ENCODE measurements at regions not wholly inside any gene's neighbourhood (a gene's known extent, or its start where the extent isn't known, plus 50 kb on each side); places are given as distances from the start of the nearest gene placed in this dataset.

DNA sequence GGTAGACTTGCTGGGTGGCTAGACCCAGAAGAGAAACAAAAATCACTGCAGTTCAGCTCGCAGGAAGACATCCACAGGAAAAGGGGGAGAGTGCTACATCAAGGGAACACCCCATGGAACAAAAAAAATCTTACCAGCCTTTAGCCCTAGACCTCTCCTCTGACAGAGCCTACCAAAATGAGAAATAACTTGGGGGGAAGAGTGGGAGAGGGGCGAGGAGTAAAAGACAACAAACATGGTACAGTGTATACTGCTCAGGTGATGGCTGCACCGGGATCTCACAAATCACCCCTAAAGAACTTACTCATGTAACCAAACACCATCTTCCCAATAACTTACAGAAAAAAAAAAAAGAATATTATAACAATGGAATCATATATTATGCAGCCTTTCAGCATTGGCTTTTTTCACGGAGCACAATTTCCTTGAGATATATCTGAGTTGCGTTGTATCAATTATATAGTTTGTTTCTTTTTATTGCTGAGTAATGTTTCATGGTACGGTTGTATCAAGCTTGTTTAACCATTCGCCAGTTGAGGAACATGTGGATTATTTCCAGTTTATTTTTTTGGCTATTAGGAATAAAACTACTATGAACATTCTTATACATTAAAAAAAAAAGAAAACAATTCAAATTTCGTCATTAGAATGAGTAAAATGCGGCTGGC, 90.9 kb downstream of the ZNF280B start:
- no peak for DNase-seq

- DNase-seq: no peak
Observed at GRCh38 chr22:22418163-22418549, 90.4 kb downstream of the ZNF280B start.

DNA sequence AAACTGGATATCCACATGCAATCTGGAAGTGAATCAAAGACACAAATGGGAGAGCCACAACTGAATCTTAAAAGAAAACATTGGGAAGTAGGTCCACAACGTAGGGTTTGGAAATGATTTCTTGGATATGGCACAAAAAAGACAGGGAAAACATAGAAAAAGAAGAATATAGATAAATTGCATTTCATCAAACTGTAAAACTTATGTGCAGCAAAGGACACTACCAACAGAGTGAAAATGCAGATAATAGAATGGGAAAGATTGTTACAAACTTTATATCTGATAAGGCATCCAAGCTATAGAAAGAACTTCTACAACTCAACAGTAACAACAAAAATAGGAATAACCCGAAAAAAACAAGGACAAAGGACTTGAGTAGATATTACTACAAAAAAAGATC, 89.6 kb downstream of the ZNF280B start:
- DNase-seq: no peak

DNA sequence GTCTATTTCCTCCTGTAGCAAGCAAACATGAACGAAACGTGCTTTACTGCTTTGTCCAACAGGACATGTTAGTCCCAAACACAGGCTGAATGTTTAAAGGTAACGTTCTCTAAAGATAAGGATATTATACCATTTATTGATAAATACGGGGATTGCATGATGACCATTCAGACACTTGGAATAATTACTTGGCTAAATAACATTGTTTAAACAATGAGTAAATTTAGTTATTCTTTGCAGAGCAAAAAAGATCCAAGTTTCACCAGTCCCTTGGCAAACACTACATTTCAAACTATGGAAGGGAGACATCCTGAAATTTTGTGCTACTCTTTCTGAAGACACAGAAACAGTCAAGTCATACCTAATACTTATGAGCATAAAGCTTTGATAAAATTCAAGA, 88.0 kb downstream of the ZNF280B start:
- no peak for DNase-seq

DNA sequence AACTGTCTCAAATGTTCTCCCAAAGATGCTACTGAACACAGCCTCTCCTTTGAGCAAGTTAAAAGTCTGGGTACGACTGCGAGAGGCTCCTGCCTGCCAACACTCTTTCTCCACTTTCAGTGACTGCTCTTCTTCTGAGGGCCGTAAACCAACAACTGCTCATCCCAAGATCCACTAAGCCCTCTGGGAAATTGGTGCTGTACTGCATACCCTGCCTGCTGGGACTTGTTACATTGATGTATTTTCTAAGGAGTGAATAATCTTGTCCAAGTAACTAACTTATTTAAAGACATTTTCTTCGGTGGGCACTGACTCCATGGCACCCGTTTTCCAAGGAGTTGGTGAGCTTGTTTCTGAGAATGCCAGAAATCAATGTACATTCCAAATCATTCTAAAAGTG, 87.2 kb downstream of the ZNF280B start:
- DNase-seq: no peak

DNA sequence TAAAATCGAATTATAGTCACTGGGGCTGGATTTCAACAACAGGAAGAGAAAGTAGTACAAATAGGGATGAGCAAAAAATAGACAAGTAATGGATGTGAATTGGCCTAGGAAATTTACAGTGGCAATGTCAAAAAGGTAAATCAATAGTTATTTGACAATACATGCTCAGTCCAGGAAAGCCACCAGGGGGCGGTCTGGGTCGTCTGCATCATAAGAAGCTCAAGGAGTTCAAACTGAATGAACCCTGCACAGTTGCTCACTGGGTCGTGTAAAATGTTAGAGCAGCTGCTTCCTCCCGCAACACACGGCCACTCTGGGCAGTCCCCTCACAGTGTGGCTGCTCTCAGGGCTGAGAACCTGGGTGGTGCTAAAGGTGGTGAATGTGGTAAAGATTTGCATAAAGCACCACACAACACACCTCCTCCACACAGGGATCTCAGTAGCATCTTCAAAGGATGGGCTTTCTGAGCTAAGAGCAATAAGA, 85.9 kb downstream of the ZNF280B start:
- peak in 27 of 51 donors; percentile 8 to 77 (median 35) for DNase-seq

GRCh38 chr22:22423681-22424080, 84.9 kb downstream of the ZNF280B start:
- no peak for DNase-seq

- DNase-seq: no peak
Observed at GRCh38 chr22:22424210-22424800, 84.2 kb downstream of the ZNF280B start.

DNA sequence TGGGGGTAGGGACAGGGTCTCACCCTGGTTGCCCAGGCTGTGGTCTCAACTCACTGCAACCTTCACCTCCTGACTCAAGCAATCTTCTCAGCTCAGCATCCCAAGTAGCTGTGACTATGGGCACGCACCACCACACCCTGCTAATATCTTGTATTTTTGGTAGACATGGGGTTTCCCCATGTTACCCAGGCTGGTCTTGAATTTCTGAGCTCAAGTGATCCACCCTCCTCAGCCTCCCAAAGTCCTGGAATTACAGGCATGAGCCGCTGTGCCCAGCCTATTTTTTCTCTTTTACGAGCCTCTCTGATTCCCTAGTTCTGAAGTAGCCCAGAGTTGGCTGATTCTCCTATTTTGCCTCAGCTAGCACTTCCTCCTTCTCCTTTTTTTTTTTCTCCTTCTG, 83.6 kb downstream of the ZNF280B start:
- DNase-seq: no peak

DNA sequence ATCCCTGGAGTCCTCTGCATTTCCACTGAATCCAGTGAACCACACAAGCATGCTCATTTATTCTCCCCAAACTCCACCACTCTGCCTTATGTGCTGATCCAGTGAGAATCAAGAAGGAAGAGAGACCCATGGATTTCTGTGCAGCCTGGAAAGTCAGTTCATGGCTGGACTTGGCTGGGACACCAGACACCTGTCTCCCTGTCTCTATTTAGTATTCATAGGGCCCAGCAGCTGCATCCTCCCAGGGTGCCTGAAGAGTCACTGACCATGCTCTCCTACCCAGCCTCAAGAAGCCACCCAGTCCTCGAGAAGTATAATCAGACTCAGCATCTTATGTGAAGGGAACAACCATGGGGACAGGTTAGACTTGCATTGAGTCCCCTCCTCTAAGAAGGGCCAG, 83.2 kb downstream of the ZNF280B start:
- no peak for DNase-seq

DNA sequence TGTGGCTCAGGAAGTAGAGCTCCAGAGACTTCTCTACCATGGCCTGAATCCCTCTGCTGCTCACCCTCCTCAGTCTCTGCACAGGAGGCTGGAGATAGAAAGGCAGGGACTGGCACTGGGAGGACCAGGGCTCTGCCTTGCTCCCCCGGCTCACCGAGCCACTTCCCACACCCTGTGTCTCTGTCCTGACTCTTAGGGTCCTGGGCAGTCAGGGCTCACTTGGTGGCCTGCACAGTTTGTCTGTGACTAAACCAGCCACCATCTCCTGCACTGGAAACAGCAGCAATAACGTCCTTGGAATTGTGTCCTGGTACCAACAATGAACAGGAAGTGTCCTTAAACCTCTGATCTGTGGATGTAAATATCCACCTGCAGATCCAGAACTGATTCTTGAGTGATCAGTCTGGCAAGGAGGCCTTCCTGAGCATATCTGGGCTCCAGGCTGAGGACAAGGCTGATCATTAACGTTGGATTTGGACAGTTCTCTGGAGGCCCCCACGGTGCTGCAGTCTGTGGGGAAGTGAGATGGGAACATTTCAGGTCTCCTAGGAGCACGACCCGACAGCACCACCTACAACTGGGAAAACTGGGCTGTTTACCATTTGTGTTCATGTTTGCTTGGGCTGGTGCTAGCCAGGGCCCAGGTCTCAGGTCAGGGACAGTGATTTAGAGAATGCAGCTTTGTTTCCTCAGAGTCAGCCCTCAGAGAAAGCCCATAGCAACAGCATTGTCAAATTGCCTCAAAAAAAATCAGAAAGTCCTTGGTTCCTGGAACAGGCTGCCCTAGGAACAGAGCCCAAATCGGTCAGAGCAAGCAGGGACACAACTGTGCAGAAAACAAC, 82.5 kb downstream of the ZNF280B start:
- DNase-seq: peak in 2 of 51 donors; percentile 8 to 11

DNA sequence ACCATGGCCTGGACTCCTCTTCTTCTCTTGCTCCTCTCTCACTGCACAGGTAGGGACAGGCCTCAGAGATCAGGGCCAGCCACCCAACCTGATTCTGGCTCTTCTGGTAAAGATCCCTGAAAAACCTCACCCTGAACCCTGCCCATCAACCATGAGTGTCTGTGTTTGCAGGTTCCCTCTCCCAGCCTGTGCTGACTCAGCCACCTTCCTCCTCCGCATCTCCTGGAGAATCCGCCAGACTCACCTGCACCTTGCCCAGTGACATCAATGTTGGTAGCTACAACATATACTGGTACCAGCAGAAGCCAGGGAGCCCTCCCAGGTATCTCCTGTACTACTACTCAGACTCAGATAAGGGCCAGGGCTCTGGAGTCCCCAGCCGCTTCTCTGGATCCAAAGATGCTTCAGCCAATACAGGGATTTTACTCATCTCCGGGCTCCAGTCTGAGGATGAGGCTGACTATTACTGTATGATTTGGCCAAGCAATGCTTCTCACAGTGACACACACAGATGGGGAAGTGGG, 80.9 kb downstream of the ZNF280B start:
- no peak for DNase-seq

- DNase-seq: no peak
Observed at GRCh38 chr22:22428222-22429098, 80.1 kb downstream of the ZNF280B start.

DNA sequence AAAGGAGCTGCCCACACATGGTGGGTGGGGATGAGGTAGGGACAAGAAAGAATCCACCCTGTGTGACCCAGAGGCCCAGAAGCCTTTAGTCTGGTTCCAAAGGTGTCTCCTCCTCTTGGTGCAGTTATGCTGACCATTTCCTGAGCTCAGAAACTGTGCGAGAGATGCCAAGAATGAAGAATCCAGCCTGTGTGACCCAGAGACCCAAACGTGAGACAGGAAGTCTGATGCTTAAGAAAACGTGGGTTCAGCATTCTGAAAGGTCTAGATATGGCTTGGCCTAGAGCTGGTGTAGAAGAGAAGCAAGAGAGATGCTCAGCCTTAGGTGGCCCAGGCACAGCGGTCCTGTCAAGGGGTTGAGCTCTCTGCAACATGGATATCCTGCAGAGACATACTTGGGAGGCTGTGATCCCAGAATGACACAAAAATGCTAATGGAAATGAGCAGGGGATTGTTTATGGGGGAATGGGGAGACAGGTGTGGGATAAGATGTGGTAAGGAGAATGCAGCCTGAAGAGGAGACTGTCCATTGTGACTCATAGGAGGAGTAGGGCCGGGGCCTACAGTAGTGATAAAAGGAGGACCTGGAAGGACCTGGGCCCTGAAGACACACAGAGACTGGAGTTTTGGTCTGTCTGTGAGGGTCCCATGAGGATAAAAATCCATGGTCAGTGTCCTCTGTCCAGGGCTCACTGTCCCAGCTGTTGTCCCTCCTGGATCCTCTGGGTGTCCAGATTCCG, 79.0 kb downstream of the ZNF280B start:
- DNase-seq: no peak

- no peak for DNase-seq
Observed at GRCh38 chr22:22430111-22430820, 78.3 kb downstream of the ZNF280B start.

DNA sequence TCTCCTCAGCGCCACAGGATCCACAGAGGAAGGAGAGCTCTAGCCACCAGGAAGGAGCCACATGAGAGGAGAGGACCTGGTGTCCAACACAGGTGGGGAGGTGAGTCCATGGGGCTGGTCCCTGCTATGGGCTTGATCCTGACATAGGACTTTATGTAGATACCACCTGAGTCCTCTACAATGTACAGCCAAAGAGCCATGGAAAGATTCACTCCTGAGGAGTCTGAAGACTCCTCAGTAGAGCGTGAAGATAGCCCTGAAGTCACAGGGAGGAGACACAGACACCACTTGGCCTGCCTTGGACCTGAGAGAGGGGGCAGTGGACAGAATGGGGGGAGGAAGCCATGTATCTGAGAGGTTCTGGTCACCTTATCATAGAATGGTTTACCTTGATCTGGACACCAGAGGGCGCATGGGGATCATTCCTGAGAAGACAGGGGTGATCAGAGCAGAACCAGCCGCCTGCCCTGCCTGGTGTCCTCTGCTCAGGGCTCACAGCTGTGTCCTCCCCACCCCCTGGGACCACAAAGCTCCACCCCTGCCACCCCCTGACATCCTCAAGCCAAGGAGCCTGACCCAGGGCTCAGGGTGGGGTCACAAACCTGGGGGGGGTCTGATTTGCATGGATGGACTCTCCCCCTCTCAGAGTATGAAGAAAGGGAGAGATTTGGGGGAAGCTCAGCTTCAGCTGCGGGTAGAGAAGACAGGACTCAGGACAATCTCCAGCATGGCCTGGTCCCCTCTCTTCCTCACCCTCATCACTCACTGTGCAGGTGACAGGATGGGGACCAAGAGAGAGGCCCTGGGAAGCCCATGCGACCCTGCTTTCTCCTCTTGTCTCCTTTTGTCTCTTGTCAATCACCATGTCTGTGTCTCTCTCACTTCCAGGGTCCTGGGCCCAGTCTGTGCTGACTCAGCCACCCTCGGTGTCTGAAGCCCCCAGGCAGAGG, 77.0 kb downstream of the ZNF280B start:
- DNase-seq: peak in 25 of 51 donors; percentile 11 to 66 (median 32)

DNA sequence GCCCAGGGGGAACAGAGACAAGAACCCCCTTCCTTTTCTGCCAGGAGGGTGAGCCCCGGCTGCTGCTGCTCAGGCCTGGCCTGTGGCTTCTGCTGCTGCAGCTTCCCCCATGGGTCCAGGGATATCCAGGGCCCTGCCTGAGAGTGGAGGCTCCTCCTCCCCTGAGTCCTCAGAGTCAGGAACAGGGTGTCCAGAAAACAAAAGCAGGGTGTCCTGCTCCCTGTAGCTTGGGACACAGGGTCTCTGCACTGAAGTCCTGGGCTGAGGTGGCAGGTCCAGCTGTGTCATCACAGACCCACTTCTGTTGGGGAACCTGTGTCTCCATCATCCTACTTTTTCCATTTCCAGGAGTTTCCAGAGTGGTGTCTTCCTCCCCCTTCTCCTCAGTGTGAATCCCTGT, 76.1 kb downstream of the ZNF280B start:
- DNase-seq: no peak

DNA sequence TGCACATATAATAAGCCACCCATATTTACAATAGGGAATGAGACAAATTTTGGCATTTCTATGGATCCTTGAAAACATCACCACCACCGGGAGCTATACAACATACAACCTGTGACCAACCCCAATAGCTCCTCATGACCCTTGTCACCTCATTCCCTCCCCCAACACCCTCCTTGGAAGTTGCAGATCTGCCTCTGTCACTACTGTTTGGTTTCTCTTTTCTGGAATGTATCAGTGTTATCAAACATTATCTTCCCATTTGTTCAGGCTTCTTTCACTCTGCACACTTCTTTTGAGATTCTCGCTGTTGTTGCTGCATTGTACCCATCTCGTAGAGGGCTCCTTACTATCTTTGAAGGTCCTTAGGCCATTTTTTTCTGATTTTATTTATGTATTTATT, 75.6 kb downstream of the ZNF280B start:
- no peak for DNase-seq

GRCh38 chr22:22433770-22434169, 74.8 kb downstream of the ZNF280B start:
- no peak for DNase-seq

Measured in hypothalamus (tissue), 51 donors.